ENCODE measurements at regions not wholly inside any gene's neighbourhood (a gene's known extent, or its start where the extent isn't known, plus 50 kb on each side); places are given as distances from the start of the nearest gene placed in this dataset.

GRCh38 chr10:10938676-10939075 lies 79.0 kb upstream of the CELF2 start:
- H3K27ac ChIP-seq: no peak overlapping the region
- peaks cover 0 to 13% (median 7%) of the 10 kb centered on the region in 4 donors for H3K4me1 ChIP-seq
- no peak overlapping the region for H3K4me3 ChIP-seq
- intact Hi-C loops (cut with DNase I; ENCODE audit: low total_unique reads): no loop called here
- TF ChIP-seq, protein P1, sequence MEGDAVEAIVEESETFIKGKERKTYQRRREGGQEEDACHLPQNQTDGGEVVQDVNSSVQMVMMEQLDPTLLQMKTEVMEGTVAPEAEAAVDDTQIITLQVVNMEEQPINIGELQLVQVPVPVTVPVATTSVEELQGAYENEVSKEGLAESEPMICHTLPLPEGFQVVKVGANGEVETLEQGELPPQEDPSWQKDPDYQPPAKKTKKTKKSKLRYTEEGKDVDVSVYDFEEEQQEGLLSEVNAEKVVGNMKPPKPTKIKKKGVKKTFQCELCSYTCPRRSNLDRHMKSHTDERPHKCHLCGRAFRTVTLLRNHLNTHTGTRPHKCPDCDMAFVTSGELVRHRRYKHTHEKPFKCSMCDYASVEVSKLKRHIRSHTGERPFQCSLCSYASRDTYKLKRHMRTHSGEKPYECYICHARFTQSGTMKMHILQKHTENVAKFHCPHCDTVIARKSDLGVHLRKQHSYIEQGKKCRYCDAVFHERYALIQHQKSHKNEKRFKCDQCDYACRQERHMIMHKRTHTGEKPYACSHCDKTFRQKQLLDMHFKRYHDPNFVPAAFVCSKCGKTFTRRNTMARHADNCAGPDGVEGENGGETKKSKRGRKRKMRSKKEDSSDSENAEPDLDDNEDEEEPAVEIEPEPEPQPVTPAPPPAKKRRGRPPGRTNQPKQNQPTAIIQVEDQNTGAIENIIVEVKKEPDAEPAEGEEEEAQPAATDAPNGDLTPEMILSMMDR (IDR thresholded peaks at IDR 0.05): no peak
- no peaks in the 10 kb centered on the region for H3K36me3 ChIP-seq
- no peaks in the 10 kb centered on the region for H3K27me3 ChIP-seq
- peaks cover 0 to 3% (median 0%) of the 10 kb centered on the region in 3 donors for H3K9me3 ChIP-seq
- DNase-seq: no peak

- Histone ChIP-seq H3K27me3 (no peaks in the 10 kb centered on the region), H3K36me3 (no peaks in the 10 kb centered on the region), H3K9me3 (peaks cover 0 to 3% (median 0%) of the 10 kb centered on the region in 3 donors), H3K27ac (peak overlapping the region; percentile 15 to 32), H3K4me3 (no peak overlapping the region), H3K4me1 (peaks cover 0 to 13% (median 7%) of the 10 kb centered on the region in 4 donors)
- DNase-seq: no peak
- TF ChIP-seq, protein P1 (IDR thresholded peaks at IDR 0.05): no peak
- intact Hi-C loops (cut with DNase I; ENCODE audit: low total_unique reads): no loop called here
Measured at GRCh38 chr10:10941127-10941730, 76.4 kb upstream of the CELF2 start.

- Histone ChIP-seq H3K9me3 (peaks cover 0 to 3% (median 0%) of the 10 kb centered on the region in 3 donors), H3K4me3 (no peak overlapping the region), H3K36me3 (no peaks in the 10 kb centered on the region), H3K4me1 (peaks cover 0 to 13% (median 7%) of the 10 kb centered on the region in 4 donors), H3K27me3 (no peaks in the 10 kb centered on the region), H3K27ac (no peak overlapping the region)
- no peak for DNase-seq
- intact Hi-C loops (cut with DNase I; ENCODE audit: low total_unique reads): no loop called here
- TF ChIP-seq, protein P1 (IDR thresholded peaks at IDR 0.05): no peak
Measured at GRCh38 chr10:10942441-10942840, 75.2 kb upstream of the CELF2 start.

DNA sequence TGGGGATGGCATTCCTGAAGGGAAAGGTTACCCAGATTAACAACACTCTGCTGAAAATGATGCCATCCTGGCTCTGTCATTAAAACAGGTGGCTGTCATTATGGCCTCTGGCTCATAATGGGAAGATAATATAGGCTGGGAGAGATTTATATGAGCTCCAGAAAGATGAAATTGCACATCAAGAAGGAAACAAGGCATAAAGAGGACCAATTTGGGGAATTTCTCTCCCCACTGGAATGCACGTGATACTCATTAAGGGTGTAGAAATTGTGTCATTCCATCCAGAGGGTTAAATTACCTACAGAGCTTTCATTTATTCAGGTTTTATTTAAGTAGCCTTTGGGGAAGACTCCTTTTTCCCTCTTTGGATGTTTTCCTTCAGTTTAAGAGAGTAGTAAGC lies 71.6 kb upstream of the CELF2 start:
- H3K4me3 ChIP-seq: no peak overlapping the region
- H3K4me1 ChIP-seq: peaks cover 0 to 7% (median 4%) of the 10 kb centered on the region in 4 donors
- DNase-seq: no peak
- TF ChIP-seq, protein P1 (IDR thresholded peaks at IDR 0.05): no peak
- peaks cover 0 to 3% (median 0%) of the 10 kb centered on the region in 3 donors for H3K9me3 ChIP-seq
- H3K27ac ChIP-seq: no peak overlapping the region
- no peaks in the 10 kb centered on the region for H3K36me3 ChIP-seq
- intact Hi-C loops (cut with DNase I; ENCODE audit: low total_unique reads): no loop called here
- no peaks in the 10 kb centered on the region for H3K27me3 ChIP-seq

- peaks cover 0 to under 1% (median 0%) of the 10 kb centered on the region in 4 donors for H3K4me1 ChIP-seq
- H3K4me3 ChIP-seq: no peak overlapping the region
- no peaks in the 10 kb centered on the region for H3K27me3 ChIP-seq
- no peaks in the 10 kb centered on the region for H3K36me3 ChIP-seq
- no peak overlapping the region for H3K27ac ChIP-seq
- peaks cover 0 to 3% (median 0%) of the 10 kb centered on the region in 3 donors for H3K9me3 ChIP-seq
- DNase-seq: no peak
- TF ChIP-seq, protein P1 (IDR thresholded peaks at IDR 0.05): no peak
- intact Hi-C loops (cut with DNase I; ENCODE audit: low total_unique reads): no loop called here
Measured at GRCh38 chr10:10946801-10947200, 70.9 kb upstream of the CELF2 start.

Measured in tibial artery (tissue), 4 donors.